NT2/D1 (cell line): ENCODE measurements at regions not wholly inside any gene's neighbourhood (a gene's known extent, or its start where the extent isn't known, plus 50 kb on each side); places are given as distances from the start of the nearest gene placed in this dataset.

Source experiments
- YY1 ChIP-seq: IDR thresholded peaks from 2 replicates; pipeline ENCODE4 v1.6.1; 2011; ENCODE audit not compliant: insufficient read length, insufficient read depth
- ZNF274 ChIP-seq: IDR thresholded peaks from 2 replicates; pipeline ENCODE4 v1.6.1; 2011; ENCODE audit warnings: mild to moderate bottlenecking, low read depth, low read length

DNA sequence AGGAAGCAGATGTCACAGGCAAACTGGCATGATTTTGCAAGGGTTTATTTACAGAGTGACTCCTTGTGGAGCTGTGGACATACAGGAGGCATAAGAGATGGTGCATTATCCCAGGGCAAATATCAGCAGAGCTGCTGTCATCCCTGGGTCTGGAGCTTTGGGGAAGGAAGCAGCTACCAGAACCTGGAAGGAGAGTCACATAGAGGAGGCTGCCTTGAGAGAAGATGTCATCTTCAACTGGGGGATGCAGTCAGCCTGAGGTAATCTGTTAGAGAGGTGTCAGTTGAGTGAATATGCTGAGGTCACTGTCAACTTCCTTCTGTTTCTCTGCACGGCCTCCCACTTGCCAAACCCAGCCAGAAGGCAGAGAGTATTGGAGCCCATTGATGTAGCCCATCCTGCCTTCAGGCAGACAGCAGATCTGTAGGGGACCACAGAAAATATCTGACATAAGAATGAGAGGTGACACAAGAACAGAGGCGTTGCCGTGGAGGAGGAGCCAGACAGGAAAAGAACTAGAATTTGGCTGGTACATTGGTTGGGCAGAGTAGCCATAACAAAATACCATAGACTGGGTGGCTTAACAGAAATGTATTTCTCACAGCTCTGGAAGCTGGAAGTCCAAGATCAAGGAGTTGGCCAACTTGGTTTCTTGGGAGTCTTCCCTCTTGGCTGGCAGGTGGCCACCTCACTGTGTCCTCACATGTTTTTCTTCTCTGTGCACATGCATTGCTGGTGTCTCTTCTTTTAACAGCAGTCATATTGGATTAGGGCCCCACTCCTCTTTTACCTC is 102.8 kb downstream of the SNX18 start:
- no peak for TF ChIP-seq ZNF274
- no peak for TF ChIP-seq YY1
